Prostate gland (tissue), 2 donors: ENCODE measurements at regions not wholly inside any gene's neighbourhood (a gene's known extent, or its start where the extent isn't known, plus 50 kb on each side); places are given as distances from the start of the nearest gene placed in this dataset.

Source experiments
- CTCF ChIP-seq, 4 experiments: fragments of 200-600 bp in 2 of 4; fragments of 450-650 bp in 2 of 4; sonication (generic) in 2 of 4; IDR thresholded peaks; 1 replicate in 3 of 4; 2 replicates in 1 of 4; pipeline ENCODE4 v1.5.1; 2016 to 2019; ENCODE audit warnings: antibody characterized with exemption in 4 of 4, mild to moderate bottlenecking in 2 of 4, moderate library complexity in 2 of 4
- POLR2A ChIP-seq: fragments of 450-650 bp; IDR thresholded peaks from one replicate; pipeline ENCODE4 v1.6.1; 2016; ENCODE audit warnings: antibody characterized with exemption, mild to moderate bottlenecking

DNA sequence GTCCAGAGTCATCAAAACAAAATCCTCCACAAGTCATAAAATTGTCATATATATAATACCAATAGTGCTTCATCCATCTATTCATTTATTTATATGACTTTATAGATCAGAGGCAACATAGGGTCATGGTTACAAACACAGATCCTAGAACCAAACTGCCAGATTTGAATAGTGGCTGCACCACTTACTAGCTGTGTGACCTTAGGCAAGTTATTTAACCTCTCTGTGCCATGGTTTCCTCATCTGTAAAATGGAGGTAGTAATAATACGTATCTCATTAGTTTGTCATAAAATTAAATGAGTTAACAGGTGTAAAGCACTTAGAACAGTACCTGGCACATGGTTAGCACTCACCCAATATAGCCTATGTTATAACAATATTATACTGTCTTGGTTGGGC is 58.9 kb upstream of the BZW1 start:
- TF ChIP-seq CTCF (IDR thresholded peaks at IDR 0.05) (no peak), POLR2A (no peak)
